OCI-LY7 (cell line): ENCODE measurements at regions not wholly inside any gene's neighbourhood (a gene's known extent, or its start where the extent isn't known, plus 50 kb on each side); places are given as distances from the start of the nearest gene placed in this dataset.

Experiments used
- BruUV-seq: library from RNA; stranded (reverse); fragments of 400-500 nt; replicated peaks from 2 replicates; lab custom pipeline; 2021; lab: Mats Ljungman, UMichigan
- CTCF ChIA-PET: fragments of 300-600 bp; sonication (Branson Sonifier 250); formaldehyde crosslinking; loops from one replicate; lab custom pipeline; 2022; ENCODE audit warnings: antibody characterized with exemption; ENCODE audit not compliant: unreplicated experiment; lab: Charles Lee
- POLR2A ChIA-PET: fragments of 300-600 bp; sonication (Branson Sonifier 250); formaldehyde crosslinking; loops from one replicate; lab custom pipeline; 2022; ENCODE audit warnings: antibody characterized with exemption; lab: Charles Lee
- DNase-seq: peaks from one replicate; pipeline ENCODE4 v3.0.0-alpha.2; 2015; ENCODE audit warnings: low spot score
- H2AFZ ChIP-seq: fragments of 200-600 bp; sonication (generic), shearing (Covaris generic); 2 replicates; pipeline ENCODE4 v1.6.1; 2014; ENCODE audit warnings: mild to moderate bottlenecking, antibody characterized with exemption, low read length, moderate library complexity
- H3K27ac ChIP-seq: fragments of 200-600 bp; sonication (generic); 2 replicates; pipeline ENCODE4 v1.5.1; 2014; ENCODE audit warnings: mixed run types, low read depth, mild to moderate bottlenecking, moderate library complexity, low read length, inconsistent platforms; ENCODE audit not compliant: poor library complexity, severe bottlenecking
- H3K36me3 ChIP-seq: fragments of 200-600 bp; sonication (generic); 2 replicates; pipeline ENCODE4 v1.6.1; 2014; ENCODE audit warnings: mild to moderate bottlenecking, antibody characterized with exemption, low read length, moderate library complexity, mixed read lengths; ENCODE audit not compliant: insufficient read depth
- H3K4me1 ChIP-seq: fragments of 200-600 bp; sonication (generic); 2 replicates; pipeline ENCODE4 v1.5.1; 2014; ENCODE audit warnings: mild to moderate bottlenecking, low read length; ENCODE audit not compliant: insufficient read depth, poor library complexity, severe bottlenecking
- H3K4me2 ChIP-seq: fragments of 200-600 bp; sonication (generic); 2 replicates; pipeline ENCODE4 v1.6.1; 2014; ENCODE audit warnings: mild to moderate bottlenecking, low read length
- H3K4me3 ChIP-seq: fragments of 200-600 bp; sonication (generic); 2 replicates; pipeline ENCODE4 v1.5.1; 2014; ENCODE audit warnings: mild to moderate bottlenecking, low read depth, low read length; ENCODE audit not compliant: poor library complexity, severe bottlenecking
- H3K79me2 ChIP-seq: fragments of 200-600 bp; sonication (generic); 2 replicates; pipeline ENCODE4 v1.6.1; 2016; ENCODE audit warnings: low read depth, mild to moderate bottlenecking, low read length, moderate library complexity, mixed read lengths; ENCODE audit not compliant: insufficient read depth
- H3K9me2 ChIP-seq: fragments of 200-600 bp; sonication (generic); 2 replicates; pipeline ENCODE4 v1.6.1; 2016; ENCODE audit warnings: mild to moderate bottlenecking, low read length, mixed read lengths; ENCODE audit not compliant: insufficient read depth
- H3K9me3 ChIP-seq: fragments of 200-600 bp; sonication (generic); 2 replicates; pipeline ENCODE4 v1.6.1; 2014; ENCODE audit warnings: mild to moderate bottlenecking, mixed run types, low read length, mixed read lengths
- H4K20me1 ChIP-seq: fragments of 200-600 bp; sonication (generic); 2 replicates; pipeline ENCODE4 v1.6.1; 2014; ENCODE audit warnings: mild to moderate bottlenecking, antibody characterized with exemption, low read length, moderate library complexity, mixed read lengths; ENCODE audit not compliant: insufficient read depth
- CTCF ChIP-seq: fragments of 200-600 bp; sonication (generic); conservative IDR thresholded peaks from 2 replicates; pipeline ENCODE4 v1.5.1; 2014; ENCODE audit warnings: mild to moderate bottlenecking, antibody characterized with exemption, low read length, moderate library complexity, mixed read lengths
- EZH2phosphoT487 ChIP-seq: fragments of 200-600 bp; sonication (generic); IDR thresholded peaks from 2 replicates; pipeline ENCODE4 v1.6.1; 2018; ENCODE audit warnings: low read depth, borderline replicate concordance, mild to moderate bottlenecking, mixed run types, antibody characterized with exemption, low read length, moderate library complexity, mixed read lengths
- intact Hi-C: fragments of 100-400 bp; cut with micrococcal nuclease; formaldehyde crosslinking; loops from one replicate; pipeline ENCODE4 v1.10.0; 2022; ENCODE audit not compliant: unreplicated experiment

GRCh38 chr7:22934473-22935065, 79.4 kb downstream of the HYCC1 start:
- no peaks in the 10 kb centered on the region for H3K9me2 ChIP-seq
- no peak for TF ChIP-seq CTCF
- H2AFZ ChIP-seq, result no peak overlapping the region
- intact Hi-C loops, result no loop called here
- peaks cover under 1% of the 10 kb centered on the region; the same call in 1 of the 2 replicates for H3K36me3 ChIP-seq
- no peaks in the 10 kb centered on the region for H3K79me2 ChIP-seq
- BruUV-seq, result no TSS peak
- no peaks in the 10 kb centered on the region for H3K9me3 ChIP-seq
- ChIA-PET CTCF (no interaction called here), POLR2A (interaction anchor here (0.5 kb wide), 1 partner anchor 933 kb away, joined by 3 read pairs; no protein-coding TSS in a partner anchor)
- no peaks in the 10 kb centered on the region for H3K4me1 ChIP-seq
- no peak overlapping the region for H3K4me3 ChIP-seq
- H3K27ac ChIP-seq, result no peak overlapping the region
- H4K20me1 ChIP-seq, result no peaks in the 10 kb centered on the region
- DNase-seq, result no peak
- no peak overlapping the region for H3K4me2 ChIP-seq

DNA sequence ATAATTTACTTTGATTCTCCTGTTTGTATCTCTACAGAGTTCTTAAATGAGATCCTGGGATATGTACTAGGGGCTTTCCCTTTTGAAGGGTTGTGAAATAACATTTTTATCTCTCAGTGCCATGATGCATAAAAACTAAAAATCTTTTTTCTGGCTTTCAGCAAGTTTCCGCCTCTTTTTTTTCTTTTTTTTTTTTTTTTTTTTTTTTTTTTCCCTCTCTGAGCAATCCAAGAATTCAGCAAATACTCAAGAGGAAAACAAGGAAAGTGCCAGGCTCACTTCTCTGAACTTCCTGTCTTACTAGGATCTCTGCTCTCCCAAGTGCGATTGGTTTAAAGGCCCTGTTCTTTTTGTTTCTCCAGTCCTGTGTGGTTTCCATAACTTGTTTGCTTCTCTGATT, 79.9 kb downstream of the HYCC1 start:
- Histone ChIP-seq H3K9me3 (no peaks in the 10 kb centered on the region), H3K27ac (no peak overlapping the region), H3K4me1 (no peaks in the 10 kb centered on the region), H3K36me3 (no peaks in the 10 kb centered on the region), H3K4me2 (no peak overlapping the region), H3K9me2 (no peaks in the 10 kb centered on the region), H3K79me2 (no peaks in the 10 kb centered on the region), H4K20me1 (no peaks in the 10 kb centered on the region), H2AFZ (no peak overlapping the region), H3K4me3 (no peak overlapping the region)
- TF ChIP-seq EZH2phosphoT487 (no peak), CTCF (no peak)
- CTCF ChIA-PET, result no interaction called here
- intact Hi-C loops, result no loop called here
- POLR2A ChIA-PET, result no interaction called here
- no peak for DNase-seq
- BruUV-seq, result no TSS peak

DNA sequence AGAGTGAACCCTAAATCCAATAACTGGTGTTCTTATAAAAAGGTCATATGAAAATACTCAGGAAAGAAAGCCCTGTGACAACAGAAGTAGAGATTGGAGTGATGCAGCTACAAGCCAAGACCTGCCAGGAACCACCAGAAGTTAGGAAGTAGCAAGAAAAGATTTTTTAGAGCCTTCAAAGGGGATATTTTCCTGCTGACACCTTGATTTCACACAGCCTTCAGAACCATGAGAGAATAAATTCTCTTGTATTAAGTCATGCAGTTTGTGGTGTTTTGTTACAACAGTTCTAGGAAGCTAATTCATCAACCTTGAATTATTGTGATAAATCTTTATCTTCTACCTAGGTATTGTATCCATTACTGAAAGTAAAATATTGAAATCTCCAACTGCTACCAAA, 81.0 kb downstream of the HYCC1 start:
- H3K4me2 ChIP-seq, result no peak overlapping the region
- ChIA-PET CTCF (no interaction called here), POLR2A (interaction anchor here (0.6 kb wide), 3 partner anchors 71 to 1125 kb away, joined by 3 to 4 read pairs (median 3); no protein-coding TSS in a partner anchor)
- H3K36me3 ChIP-seq, result no peaks in the 10 kb centered on the region
- H3K9me2 ChIP-seq, result no peaks in the 10 kb centered on the region
- DNase-seq, result no peak
- no peak overlapping the region for H3K4me3 ChIP-seq
- H3K4me1 ChIP-seq, result no peaks in the 10 kb centered on the region
- no peaks in the 10 kb centered on the region for H3K79me2 ChIP-seq
- H3K9me3 ChIP-seq, result no peaks in the 10 kb centered on the region
- no peak overlapping the region for H3K27ac ChIP-seq
- H4K20me1 ChIP-seq, result no peaks in the 10 kb centered on the region
- no TSS peak for BruUV-seq
- intact Hi-C loops, result loop anchor here (1.0 kb wide), 1 partner anchor 122 kb away; no protein-coding TSS in a partner anchor
- TF ChIP-seq CTCF (no peak), EZH2phosphoT487 (no peak)
- no peak overlapping the region for H2AFZ ChIP-seq
